ENCODE measurements at regions not wholly inside any gene's neighbourhood (a gene's known extent, or its start where the extent isn't known, plus 50 kb on each side); places are given as distances from the start of the nearest gene placed in this dataset.

DNA sequence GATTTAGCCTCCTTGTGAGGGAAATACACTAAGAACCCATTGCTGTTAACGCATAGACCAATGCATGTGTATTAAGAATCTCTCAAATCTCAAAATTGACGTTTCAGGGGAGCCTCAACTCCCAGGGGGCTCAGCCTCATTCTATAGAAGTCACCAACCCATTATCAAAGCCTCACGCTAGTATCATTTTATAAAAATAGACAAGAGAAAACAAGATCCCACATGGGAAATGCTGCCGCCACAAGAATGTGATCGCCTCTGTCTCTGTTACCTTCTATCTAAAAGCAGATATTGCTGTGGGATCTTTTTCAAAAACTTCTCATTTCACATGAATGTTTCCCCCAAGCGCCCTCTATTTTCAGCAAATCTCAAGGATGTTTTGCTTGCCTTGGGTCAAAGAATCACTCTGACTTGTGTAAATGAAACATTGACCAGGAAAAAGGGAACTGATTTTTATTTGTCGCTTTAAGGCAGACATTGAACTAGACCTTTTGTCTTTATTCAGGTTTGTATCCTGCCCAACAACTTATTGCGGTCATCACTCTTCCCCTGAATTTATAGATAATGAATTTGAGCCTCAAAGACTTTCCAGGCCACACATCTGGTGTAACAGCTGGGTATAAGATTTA, 679.0 kb upstream of the ID2 start:
- no peak for TF ChIP-seq ZBTB7A (IDR thresholded peaks at IDR 0.05; ENCODE audit: low read depth)
- no peak for TF ChIP-seq TAF1 (IDR thresholded peaks at IDR 0.05; ENCODE audit: low read depth)
- no peak for TF ChIP-seq EGR1 (IDR thresholded peaks at IDR 0.05)
- TF ChIP-seq, protein P1, sequence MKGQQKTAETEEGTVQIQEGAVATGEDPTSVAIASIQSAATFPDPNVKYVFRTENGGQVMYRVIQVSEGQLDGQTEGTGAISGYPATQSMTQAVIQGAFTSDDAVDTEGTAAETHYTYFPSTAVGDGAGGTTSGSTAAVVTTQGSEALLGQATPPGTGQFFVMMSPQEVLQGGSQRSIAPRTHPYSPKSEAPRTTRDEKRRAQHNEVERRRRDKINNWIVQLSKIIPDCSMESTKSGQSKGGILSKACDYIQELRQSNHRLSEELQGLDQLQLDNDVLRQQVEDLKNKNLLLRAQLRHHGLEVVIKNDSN (IDR thresholded peaks at IDR 0.05) = no peak
- TF ChIP-seq CREB1 (IDR thresholded peaks at IDR 0.05; ENCODE audit: low read depth) = no peak
- no peak for TF ChIP-seq RAD21 (IDR thresholded peaks at IDR 0.05; ENCODE audit: low read depth)
- TF ChIP-seq, protein P2, sequence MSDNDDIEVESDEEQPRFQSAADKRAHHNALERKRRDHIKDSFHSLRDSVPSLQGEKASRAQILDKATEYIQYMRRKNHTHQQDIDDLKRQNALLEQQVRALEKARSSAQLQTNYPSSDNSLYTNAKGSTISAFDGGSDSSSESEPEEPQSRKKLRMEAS (IDR thresholded peaks at IDR 0.05) = no peak
- no peak for TF ChIP-seq TCF12 (IDR thresholded peaks at IDR 0.05; ENCODE audit: low read depth)
- TF ChIP-seq TEAD4 (IDR thresholded peaks at IDR 0.05) = no peak
- TF ChIP-seq FOXM1 (IDR thresholded peaks at IDR 0.05; ENCODE audit: borderline replicate concordance, low read depth) = no peak
- no peak for TF ChIP-seq YY1 (IDR thresholded peaks at IDR 0.05; ENCODE audit: low read depth)
- TF ChIP-seq, protein P3, sequence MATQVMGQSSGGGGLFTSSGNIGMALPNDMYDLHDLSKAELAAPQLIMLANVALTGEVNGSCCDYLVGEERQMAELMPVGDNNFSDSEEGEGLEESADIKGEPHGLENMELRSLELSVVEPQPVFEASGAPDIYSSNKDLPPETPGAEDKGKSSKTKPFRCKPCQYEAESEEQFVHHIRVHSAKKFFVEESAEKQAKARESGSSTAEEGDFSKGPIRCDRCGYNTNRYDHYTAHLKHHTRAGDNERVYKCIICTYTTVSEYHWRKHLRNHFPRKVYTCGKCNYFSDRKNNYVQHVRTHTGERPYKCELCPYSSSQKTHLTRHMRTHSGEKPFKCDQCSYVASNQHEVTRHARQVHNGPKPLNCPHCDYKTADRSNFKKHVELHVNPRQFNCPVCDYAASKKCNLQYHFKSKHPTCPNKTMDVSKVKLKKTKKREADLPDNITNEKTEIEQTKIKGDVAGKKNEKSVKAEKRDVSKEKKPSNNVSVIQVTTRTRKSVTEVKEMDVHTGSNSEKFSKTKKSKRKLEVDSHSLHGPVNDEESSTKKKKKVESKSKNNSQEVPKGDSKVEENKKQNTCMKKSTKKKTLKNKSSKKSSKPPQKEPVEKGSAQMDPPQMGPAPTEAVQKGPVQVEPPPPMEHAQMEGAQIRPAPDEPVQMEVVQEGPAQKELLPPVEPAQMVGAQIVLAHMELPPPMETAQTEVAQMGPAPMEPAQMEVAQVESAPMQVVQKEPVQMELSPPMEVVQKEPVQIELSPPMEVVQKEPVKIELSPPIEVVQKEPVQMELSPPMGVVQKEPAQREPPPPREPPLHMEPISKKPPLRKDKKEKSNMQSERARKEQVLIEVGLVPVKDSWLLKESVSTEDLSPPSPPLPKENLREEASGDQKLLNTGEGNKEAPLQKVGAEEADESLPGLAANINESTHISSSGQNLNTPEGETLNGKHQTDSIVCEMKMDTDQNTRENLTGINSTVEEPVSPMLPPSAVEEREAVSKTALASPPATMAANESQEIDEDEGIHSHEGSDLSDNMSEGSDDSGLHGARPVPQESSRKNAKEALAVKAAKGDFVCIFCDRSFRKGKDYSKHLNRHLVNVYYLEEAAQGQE (IDR thresholded peaks at IDR 0.05; ENCODE audit: low read depth) = no peak
- TF ChIP-seq NFIC (IDR thresholded peaks at IDR 0.05) = no peak
- TF ChIP-seq EP300 (IDR thresholded peaks at IDR 0.05; ENCODE audit: borderline replicate concordance) = no peak
- TF ChIP-seq CEBPB (IDR thresholded peaks at IDR 0.05) = no peak

DNA sequence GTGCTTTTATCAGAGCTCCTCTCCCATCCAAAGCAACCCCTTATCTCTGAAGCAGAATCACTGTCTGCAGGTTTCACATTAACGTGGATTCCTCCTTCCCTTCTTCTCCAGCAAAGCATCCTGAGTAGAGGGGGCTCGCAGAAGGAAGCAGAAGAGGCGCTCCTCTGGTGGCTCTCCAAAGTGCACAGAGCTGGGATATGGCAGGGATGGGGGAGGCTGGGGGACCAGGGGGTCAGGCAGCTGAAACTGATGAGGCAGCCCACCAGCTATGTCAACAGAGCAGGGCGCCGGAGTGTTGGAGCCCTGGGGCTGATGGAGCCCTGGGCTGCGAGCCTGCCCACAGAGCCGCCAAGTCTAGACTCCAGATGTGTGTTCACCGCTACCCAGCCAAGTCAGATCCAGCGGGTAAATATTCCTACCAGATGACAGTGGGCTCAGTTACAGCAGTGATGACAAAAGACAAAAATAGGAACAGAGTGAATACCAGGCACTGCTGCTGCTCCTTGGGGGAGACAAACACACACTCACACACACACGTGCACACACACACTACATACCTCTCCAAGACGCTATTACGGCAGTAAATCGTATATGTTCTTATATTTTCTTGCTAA, 678.3 kb upstream of the ID2 start:
- TF ChIP-seq TAF1 (IDR thresholded peaks at IDR 0.05; ENCODE audit: low read depth) (no peak), ZBTB7A (IDR thresholded peaks at IDR 0.05; ENCODE audit: low read depth) (no peak), NFIC (IDR thresholded peaks at IDR 0.05) (no peak), FOXM1 (IDR thresholded peaks at IDR 0.05; ENCODE audit: borderline replicate concordance, low read depth) (no peak), CREB1 (IDR thresholded peaks at IDR 0.05; ENCODE audit: low read depth) (no peak), EP300 (IDR thresholded peaks at IDR 0.05; ENCODE audit: borderline replicate concordance) (no peak), TCF12 (IDR thresholded peaks at IDR 0.05; ENCODE audit: low read depth) (no peak)
- TF ChIP-seq, protein P3 (IDR thresholded peaks at IDR 0.05; ENCODE audit: low read depth) = no peak
- TF ChIP-seq, protein P1 (IDR thresholded peaks at IDR 0.05) = no peak

DNA sequence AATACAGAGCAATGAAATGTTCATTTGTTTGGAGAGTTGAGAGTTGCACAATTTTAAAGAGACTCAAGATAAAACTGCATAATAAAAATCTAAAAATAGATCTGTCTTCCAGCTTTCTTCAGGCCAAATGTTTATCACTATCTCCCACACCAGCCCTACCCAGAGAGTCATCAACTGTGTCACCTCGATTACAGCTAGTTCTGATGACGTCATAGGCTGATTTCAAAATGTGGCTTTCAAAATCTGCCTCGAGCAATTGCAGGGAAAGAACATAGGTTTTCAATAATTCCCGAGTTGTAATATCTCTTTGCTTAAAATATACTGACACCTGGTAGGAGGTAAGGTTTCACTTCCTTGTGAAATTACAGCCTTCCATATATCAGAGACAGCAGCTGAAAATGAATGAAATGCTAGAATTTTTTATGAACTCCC, 677.6 kb upstream of the ID2 start:
- TF ChIP-seq TEAD4 (IDR thresholded peaks at IDR 0.05) (no peak), FOXM1 (IDR thresholded peaks at IDR 0.05; ENCODE audit: borderline replicate concordance, low read depth) (no peak), ZBTB7A (IDR thresholded peaks at IDR 0.05; ENCODE audit: low read depth) (no peak), YY1 (IDR thresholded peaks at IDR 0.05; ENCODE audit: low read depth) (no peak), CEBPB (IDR thresholded peaks at IDR 0.05) (no peak), NFIC (IDR thresholded peaks at IDR 0.05) (no peak), TAF1 (IDR thresholded peaks at IDR 0.05; ENCODE audit: low read depth) (no peak), TCF12 (IDR thresholded peaks at IDR 0.05; ENCODE audit: low read depth) (no peak), EGR1 (IDR thresholded peaks at IDR 0.05) (no peak), EP300 (IDR thresholded peaks at IDR 0.05; ENCODE audit: borderline replicate concordance) (no peak), CREB1 (IDR thresholded peaks at IDR 0.05; ENCODE audit: low read depth) (no peak), RAD21 (IDR thresholded peaks at IDR 0.05; ENCODE audit: low read depth) (no peak)
- TF ChIP-seq, protein P2 (IDR thresholded peaks at IDR 0.05) = no peak
- TF ChIP-seq, protein P3 (IDR thresholded peaks at IDR 0.05; ENCODE audit: low read depth) = no peak
- TF ChIP-seq, protein P1 (IDR thresholded peaks at IDR 0.05) = no peak
